HG02870 (cell line): ENCODE measurements at regions not wholly inside any gene's neighbourhood (a gene's known extent, or its start where the extent isn't known, plus 50 kb on each side); places are given as distances from the start of the nearest gene placed in this dataset.
A peak's percentile ranks its signal among the peaks of the same experiment; 100 is the strongest.

Source experiments
- ATAC-seq: cut with Tn5 transposase; IDR thresholded peaks from one replicate; pipeline ENCODE4 v1.9.1; 2021; ENCODE audit warnings: mild to moderate bottlenecking, moderate library complexity; ENCODE audit not compliant: unreplicated experiment

- ATAC-seq: no peak
These were observed 551.6 kb downstream of the ZEB2 start for GRCh38 chr2:143968360-143968759.

GRCh38 chr2:143965493-143966164 is 554.3 kb downstream of the ZEB2 start:
- ATAC-seq: no peak

GRCh38 chr2:143964891-143965290 is 555.0 kb downstream of the ZEB2 start:
- ATAC-seq: no peak

- ATAC-seq: no peak
These were observed 559.7 kb downstream of the ZEB2 start for GRCh38 chr2:143960177-143960576.

GRCh38 chr2:143957321-143957720 is 562.6 kb downstream of the ZEB2 start:
- ATAC-seq: no peak

- no peak for ATAC-seq
These were observed 564.4 kb downstream of the ZEB2 start for GRCh38 chr2:143955401-143956065.

GRCh38 chr2:143954844-143955243 is 565.1 kb downstream of the ZEB2 start:
- ATAC-seq: no peak

- ATAC-seq: no peak
These were observed 565.7 kb downstream of the ZEB2 start for GRCh38 chr2:143954186-143954585.

- ATAC-seq: no peak
These were observed 566.4 kb downstream of the ZEB2 start for GRCh38 chr2:143953451-143954030.

GRCh38 chr2:143952536-143952935 is 567.4 kb downstream of the ZEB2 start:
- no peak for ATAC-seq

GRCh38 chr2:143950704-143951103 is 569.2 kb downstream of the ZEB2 start:
- ATAC-seq: no peak

- ATAC-seq: peak; percentile 87
These were observed 570.6 kb downstream of the ZEB2 start for GRCh38 chr2:143949121-143949848.

GRCh38 chr2:143948710-143949109 is 571.2 kb downstream of the ZEB2 start:
- ATAC-seq: no peak

GRCh38 chr2:143946436-143947391 is 573.2 kb downstream of the ZEB2 start:
- ATAC-seq: no peak

GRCh38 chr2:143942486-143942885 is 577.4 kb downstream of the ZEB2 start:
- no peak for ATAC-seq

- no peak for ATAC-seq
These were observed 579.2 kb downstream of the ZEB2 start for GRCh38 chr2:143940720-143941119.

- ATAC-seq: no peak
These were observed 580.1 kb downstream of the ZEB2 start for GRCh38 chr2:143939626-143940330.

GRCh38 chr2:143937723-143938350 is 582.1 kb downstream of the ZEB2 start:
- no peak for ATAC-seq
